ENCODE measurements at regions not wholly inside any gene's neighbourhood (a gene's known extent, or its start where the extent isn't known, plus 50 kb on each side); places are given as distances from the start of the nearest gene placed in this dataset.

GRCh38 chr4:23174179-23174578 is 481.4 kb downstream of the GBA3 start:
- no peak overlapping the region for H3K4me3 ChIP-seq (ENCODE audit: low read depth, low read length)
- TF ChIP-seq CTCF (IDR thresholded peaks at IDR 0.05; ENCODE audit: borderline replicate concordance, insufficient read depth, low read depth, low read length) = no peak

- no peak overlapping the region for H3K4me3 ChIP-seq (ENCODE audit: low read depth, low read length)
These were observed 479.2 kb downstream of the GBA3 start for GRCh38 chr4:23171976-23172375.

GRCh38 chr4:23169608-23170311 is 477.0 kb downstream of the GBA3 start:
- H3K4me3 ChIP-seq (ENCODE audit: low read depth, low read length) = no peak overlapping the region
- TF ChIP-seq CTCF (IDR thresholded peaks at IDR 0.05; ENCODE audit: borderline replicate concordance, insufficient read depth, low read depth, low read length) = no peak

More at GRCh38 chr4:23171976-23172375, 479.2 kb downstream of the GBA3 start:
- TF ChIP-seq CTCF (IDR thresholded peaks at IDR 0.05; ENCODE audit: borderline replicate concordance, insufficient read depth, low read depth, low read length) = no peak

GRCh38 chr4:23166919-23167318 is 474.2 kb downstream of the GBA3 start:
- H3K4me3 ChIP-seq (ENCODE audit: low read depth, low read length) = no peak overlapping the region

GRCh38 chr4:23166407-23166806 is 473.7 kb downstream of the GBA3 start:
- TF ChIP-seq CTCF (IDR thresholded peaks at IDR 0.05; ENCODE audit: borderline replicate concordance, insufficient read depth, low read depth, low read length) = no peak
- H3K4me3 ChIP-seq (ENCODE audit: low read depth, low read length) = no peak overlapping the region

More at GRCh38 chr4:23166919-23167318, 474.2 kb downstream of the GBA3 start:
- no peak for TF ChIP-seq CTCF (IDR thresholded peaks at IDR 0.05; ENCODE audit: borderline replicate concordance, insufficient read depth, low read depth, low read length)

- H3K4me3 ChIP-seq (ENCODE audit: low read depth, low read length) = no peak overlapping the region
- TF ChIP-seq CTCF (IDR thresholded peaks at IDR 0.05; ENCODE audit: borderline replicate concordance, insufficient read depth, low read depth, low read length) = no peak
These were observed 472.9 kb downstream of the GBA3 start for GRCh38 chr4:23165669-23166068.
